GM21515 (cell line): ENCODE measurements at regions not wholly inside any gene's neighbourhood (a gene's known extent, or its start where the extent isn't known, plus 50 kb on each side); places are given as distances from the start of the nearest gene placed in this dataset.
"Not testable (repeated sequence)": the region's sequence is repeated elsewhere in the genome, so short reads cannot be mapped to it uniquely, and the experiment has no call there.

Experiments
- ATAC-seq: cut with Tn5 transposase; IDR thresholded peaks from one replicate; pipeline ENCODE4 v1.9.1; 2021; ENCODE audit not compliant: unreplicated experiment

DNA sequence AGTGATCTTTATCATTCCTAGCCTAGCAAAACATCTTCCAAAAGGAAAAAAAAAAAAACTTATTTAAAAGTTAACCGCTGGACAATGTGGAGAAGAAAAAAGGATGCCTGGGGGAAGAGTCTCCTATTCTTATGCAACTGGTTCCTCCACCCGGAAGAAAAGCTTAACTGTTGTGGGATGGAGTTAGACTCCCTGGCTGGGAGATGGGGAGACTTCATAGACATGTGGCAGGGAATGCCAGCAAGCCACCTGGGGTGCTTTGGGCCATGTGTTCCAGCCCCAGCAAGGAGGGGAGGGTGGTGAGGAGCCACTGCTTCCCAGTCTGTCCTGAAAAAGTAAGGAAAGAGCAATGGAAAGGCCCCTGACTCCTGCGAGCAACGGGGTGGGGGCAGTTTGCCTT lies 119.4 kb upstream of the SPIN4 start:
- ATAC-seq = no peak

DNA sequence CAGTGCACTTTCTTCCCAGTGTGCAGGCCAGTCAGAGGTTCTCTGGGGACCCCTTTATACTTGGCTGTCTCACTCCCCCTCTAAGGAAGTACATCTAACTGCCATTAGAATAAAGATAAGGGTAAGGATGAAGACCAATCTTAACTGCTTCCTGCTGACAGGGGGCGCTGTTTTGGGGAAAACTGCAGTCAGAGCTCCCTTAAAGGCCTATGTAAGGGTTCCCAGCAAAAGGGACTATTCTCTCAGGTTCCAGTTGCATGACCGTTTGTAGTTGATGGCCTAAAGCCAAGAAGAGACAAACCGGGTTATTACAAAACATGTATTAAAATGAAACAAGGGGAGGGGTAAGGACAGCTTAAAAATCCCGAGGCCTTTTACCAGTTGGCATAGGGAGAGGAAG lies 115.6 kb upstream of the SPIN4 start:
- ATAC-seq = no peak

GRCh38 chrX:63458981-63459380 lies 107.8 kb upstream of the SPIN4 start:
- ATAC-seq = no peak

- no peak for ATAC-seq
Observed at GRCh38 chrX:63453571-63453970, 102.4 kb upstream of the SPIN4 start.

DNA sequence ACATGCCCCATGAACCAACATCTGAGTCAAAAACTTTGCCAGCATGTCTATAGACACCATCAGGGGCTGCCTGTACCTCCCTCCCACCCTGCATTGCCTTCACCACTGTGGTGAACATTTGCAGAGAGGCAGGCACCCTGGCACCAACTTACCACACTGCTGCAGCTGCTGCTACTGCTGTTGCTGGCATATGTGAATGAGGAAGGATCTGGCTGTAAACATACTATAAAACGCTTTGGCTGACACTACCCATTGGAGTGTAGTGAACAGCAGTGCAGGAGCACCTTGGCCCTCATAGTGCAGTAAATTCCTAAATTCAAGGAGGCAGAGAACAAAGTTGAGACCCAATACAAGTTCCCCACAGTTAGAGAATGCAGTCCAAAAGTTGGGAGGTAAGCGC lies 90.6 kb upstream of the SPIN4 start:
- ATAC-seq = no peak

GRCh38 chrX:63439580-63439979 lies 88.4 kb upstream of the SPIN4 start:
- ATAC-seq = no peak

DNA sequence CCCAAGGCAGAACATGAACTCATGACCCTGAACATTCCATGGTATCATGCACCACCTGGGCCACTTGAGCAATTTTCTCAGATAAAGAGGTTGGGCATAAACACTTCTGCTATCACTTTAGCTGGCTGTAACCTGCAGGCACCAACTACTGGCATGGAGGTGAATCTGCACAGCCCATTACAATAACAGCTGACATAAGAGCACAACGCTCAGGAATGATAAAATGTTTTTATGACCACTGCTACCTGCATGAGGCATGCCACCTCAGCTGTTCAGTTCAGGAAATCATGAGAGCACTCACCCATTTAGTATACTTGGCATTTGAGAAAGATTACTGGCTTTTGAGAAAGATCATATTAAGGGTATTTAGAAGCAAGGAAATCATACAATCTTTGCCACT lies 85.7 kb upstream of the SPIN4 start:
- ATAC-seq = no peak

DNA sequence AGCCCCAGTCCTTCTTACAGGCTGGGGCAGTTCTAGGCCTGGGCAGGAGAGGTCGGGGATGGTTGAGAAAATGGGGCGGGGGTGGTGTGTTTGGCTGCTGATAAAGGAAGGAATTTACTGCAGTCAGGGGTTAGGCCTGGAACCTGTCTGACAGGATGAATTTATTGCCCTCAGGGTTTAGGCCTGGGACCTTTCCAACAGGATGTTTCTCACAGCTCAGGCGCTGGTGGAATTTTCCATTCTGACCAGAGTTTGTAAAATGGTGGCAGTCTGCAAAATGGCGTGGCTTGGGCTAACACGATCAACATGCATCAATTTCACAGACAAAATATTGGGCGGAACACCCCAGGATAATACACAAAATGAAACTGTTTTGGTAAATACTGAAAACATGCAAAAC lies 83.5 kb upstream of the SPIN4 start:
- no peak for ATAC-seq

- ATAC-seq = no peak
Observed at GRCh38 chrX:63434206-63434605, 83.1 kb upstream of the SPIN4 start.

DNA sequence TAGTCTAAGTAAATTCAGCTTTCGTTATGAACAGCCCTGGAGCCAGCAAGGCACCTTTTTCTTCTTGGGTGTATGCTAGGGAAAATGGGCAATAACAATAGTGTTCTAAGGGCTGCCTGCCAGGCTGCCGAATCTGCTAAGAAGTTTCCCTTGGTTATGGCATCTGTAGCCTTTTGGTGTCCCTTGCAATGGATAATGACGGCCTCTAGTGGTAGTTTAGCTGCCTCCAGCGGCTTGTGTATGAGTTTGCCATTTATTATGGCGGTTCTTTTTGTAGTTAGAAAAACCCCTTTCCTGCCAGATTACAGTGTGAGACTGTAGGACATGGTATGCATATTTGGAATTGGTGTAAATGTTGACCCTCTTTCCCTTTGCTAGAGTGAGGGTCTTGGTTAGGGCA lies 78.9 kb upstream of the SPIN4 start:
- no peak for ATAC-seq

- no peak for ATAC-seq
Observed at GRCh38 chrX:63428348-63428747, 77.2 kb upstream of the SPIN4 start.

- ATAC-seq = no peak
Observed at GRCh38 chrX:63426519-63426918, 75.4 kb upstream of the SPIN4 start.

DNA sequence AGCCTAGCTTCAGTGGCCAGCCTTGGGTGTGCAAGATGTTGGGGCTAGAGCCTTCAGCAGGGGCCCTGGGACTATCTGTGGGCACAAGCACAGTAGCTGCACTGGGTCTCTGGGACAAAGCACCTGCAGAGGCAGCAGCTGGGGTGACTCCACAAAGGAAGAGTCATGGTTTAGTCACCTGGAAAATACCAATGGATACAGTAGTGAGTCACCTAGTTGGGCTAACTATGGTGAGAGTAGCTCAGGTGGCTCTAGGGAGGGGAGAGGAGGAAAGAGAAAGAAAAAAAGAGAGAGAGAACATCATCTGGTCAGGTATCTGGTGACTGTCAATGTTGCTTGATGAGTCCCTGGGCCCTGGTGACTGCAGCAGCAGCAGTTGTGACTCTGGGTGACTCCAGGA lies 72.9 kb upstream of the SPIN4 start:
- ATAC-seq = no peak

DNA sequence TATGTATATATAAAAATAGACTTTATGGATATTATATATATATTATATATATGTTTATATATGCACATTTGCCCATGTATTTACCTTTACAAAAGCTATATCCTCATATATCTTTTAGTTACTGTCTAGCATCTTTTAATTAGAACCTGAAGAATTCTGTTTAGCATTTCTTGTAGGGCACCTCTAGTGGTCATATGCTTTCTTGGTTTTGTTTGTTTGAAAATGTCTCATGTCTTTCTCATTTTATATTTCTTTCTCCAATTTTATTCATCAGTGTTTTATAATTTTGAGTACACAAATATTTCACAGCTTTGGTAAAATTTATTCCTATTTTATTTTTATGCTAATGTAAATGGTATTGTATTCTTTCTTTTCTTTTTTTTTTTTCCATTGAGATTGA lies 70.3 kb upstream of the SPIN4 start:
- ATAC-seq = no peak

- ATAC-seq = no peak
Observed at GRCh38 chrX:63418211-63418610, 67.1 kb upstream of the SPIN4 start.

DNA sequence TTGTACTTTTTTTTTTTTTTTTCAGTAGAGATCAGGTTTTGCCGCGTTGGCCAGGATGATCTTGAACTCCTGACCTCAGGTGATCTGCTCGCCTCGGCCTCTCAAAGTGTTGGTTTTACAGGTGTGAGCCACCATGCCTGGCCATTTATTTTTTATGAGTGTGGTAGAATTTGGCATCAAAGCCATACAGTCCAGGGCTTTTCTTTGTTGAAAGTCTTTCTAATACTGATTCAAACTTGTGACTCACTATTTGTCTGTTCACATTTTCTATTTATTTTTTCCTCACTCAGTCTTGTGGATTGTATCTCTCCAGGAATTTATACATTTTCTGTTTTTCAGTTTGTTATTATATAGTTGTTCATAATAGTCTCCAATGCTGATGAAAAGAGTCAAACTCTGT lies 66.5 kb upstream of the SPIN4 start:
- no peak for ATAC-seq

DNA sequence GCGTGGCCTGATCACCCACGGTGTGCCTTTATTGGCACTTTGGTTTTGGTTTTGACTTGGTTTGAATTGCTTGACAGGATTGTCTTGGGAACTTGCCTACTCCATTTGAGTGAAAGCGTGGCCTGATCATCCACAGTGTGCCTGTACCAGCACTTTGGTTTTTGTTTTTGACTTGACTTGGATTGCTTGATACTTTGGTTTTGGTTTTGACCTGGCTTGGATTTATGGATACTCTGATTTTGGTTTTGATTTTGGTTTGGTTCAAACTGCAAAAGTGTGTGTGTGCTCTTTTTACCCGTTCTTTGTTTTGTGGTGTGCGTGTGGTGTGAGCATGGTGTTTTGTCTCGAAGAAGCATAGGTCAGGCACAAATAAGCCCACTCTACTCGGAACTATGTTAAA lies 58.8 kb upstream of the SPIN4 start:
- ATAC-seq = not testable (repeated sequence)

GRCh38 chrX:63408050-63408449 lies 56.9 kb upstream of the SPIN4 start:
- ATAC-seq = no peak

DNA sequence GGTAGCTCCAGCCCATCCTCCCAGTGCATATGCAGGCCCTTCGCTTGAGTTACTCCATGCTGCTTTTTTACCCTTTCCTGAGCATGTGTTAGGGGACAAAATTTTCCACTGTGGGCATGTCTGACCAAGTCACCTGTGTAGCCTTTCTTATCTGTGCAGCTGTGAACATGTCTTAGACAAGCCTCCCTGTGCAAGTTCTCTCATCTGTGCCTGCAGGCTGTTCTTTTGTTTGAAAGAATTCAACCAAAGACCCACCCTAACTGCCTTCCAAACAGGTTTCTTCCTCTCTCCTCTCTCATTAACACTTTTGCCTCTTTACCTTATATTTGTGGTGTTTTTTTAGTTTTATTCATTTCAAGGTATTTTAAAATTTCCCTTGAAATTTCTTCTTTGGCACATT lies 53.2 kb upstream of the SPIN4 start:
- ATAC-seq = no peak

DNA sequence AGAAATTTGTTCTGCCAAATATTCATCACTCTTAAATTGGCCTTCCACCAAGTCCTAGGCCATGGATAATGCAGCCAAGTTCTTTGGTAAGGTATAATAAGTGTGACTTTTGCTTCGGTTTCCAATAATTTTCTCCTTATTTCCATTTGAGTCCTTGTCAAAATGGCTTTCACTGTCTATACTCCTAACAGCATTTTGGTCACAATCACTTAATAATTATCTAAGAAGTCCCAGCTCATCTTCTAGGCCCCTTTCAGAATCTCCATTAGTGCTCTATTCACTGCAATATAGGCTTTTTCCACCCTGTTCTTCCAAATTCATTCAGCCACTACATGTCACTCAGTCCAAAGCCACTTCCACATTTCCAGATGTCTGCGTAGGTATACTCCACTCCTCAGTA lies 51.0 kb upstream of the SPIN4 start:
- no peak for ATAC-seq
